OCI-LY3 (cell line): ENCODE measurements at regions not wholly inside any gene's neighbourhood (a gene's known extent, or its start where the extent isn't known, plus 50 kb on each side); places are given as distances from the start of the nearest gene placed in this dataset.

ENCODE experiments used
- CTCF ChIP-seq: fragments of 200-600, 300-600 bp; sonication (generic); IDR thresholded peaks from 2 replicates; pipeline ENCODE4 v1.5.1; 2014; ENCODE audit warnings: antibody characterized with exemption, low read length, low read depth
- EZH2phosphoT487 ChIP-seq: fragments of 200-600 bp; shearing (Covaris generic); IDR thresholded peaks from 2 replicates; pipeline ENCODE4 v1.6.1; 2018; ENCODE audit warnings: antibody characterized with exemption, mixed run types, low read depth

GRCh38 chr1:82062206-82062605 is 261.5 kb downstream of the ADGRL2 start:
- TF ChIP-seq CTCF = no peak
- TF ChIP-seq EZH2phosphoT487 = no peak
